CD4-positive, alpha-beta T cell treated with Interleukin-4 for 4 hours (primary cell): ENCODE measurements at regions not wholly inside any gene's neighbourhood (a gene's known extent, or its start where the extent isn't known, plus 50 kb on each side); places are given as distances from the start of the nearest gene placed in this dataset.

Source experiments
- DNase-seq: peaks from one replicate; pipeline ENCODE4 v3.0.0-alpha.2; 2020

DNA sequence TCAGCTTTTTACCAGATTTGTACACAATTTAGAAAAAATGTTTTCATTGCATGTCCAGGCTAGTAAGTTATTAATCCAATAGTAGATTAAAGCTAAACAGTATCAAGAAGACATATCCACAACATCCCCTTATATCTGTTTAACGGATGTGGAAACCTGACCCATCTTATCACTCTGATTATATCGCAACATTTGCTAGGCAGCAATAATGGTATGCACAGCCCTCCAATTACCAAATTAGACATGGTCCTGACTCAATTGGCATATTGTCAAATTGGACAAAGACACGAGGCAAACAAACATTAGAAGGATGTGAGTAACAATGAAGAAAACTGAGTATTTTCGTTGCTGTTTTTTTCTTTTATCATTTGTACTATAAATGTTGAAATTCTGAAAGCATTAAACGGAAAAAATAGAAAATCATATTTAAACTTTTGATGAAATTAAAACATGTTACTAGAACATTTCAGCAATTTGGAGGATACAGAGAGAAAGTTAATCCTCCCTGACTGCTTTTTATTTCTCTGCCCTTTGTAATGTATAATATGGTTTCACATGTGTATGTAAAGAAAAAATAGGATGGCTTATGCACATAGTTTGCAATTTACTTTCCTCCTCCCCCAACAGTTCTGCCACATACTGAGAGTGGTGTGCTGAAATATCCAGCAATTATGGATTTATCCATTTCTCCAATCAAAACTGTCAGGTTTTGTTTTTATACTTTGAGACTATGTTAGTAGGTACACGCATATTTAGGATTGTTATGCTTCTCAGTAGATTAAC, 633.7 kb downstream of the ZIC1 start:
- DNase-seq = no peak

- DNase-seq = no peak
Observed at GRCh38 chr3:148044151-148044550, 635.0 kb downstream of the ZIC1 start.

DNA sequence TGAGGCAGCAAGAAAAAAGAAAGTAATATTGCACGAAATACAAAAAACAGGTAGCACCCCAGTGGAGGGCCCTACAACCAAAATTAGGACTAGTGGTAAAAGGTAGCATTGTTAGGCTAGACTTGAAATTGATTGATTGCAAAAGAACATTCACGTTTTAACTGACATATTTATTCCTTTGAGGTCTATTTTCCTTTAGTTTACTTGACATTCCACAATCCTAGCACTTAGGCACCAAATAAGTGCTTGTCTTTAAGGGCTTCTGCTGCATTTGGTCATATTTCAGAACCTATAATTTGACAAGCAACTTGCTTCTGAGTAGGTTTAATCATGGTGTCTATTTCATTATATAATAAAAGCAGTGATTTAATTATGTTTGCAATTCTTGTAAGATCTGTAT, 642.7 kb upstream of the AGTR1 start:
- DNase-seq = no peak

- no peak for DNase-seq
Observed at GRCh38 chr3:148062590-148062989, 635.1 kb upstream of the AGTR1 start.

DNA sequence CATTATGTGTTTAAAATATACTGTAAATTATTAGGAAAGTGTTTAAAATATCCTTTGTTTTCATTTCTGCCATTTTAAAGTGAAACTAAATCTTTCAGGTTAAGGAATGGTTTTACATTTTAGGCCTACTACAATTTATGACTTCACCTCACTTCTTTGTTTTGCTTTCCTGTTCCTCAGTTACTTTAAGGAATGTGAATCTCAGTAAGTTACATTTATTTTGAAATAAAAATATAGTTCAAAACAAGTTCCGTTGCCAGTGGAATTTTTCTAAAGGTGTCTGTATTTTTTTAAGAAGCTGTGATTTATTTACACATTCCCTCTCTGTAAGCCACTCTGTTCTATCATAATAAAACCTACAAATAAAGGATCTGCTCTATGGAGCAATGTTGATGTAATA, 630.9 kb upstream of the AGTR1 start:
- DNase-seq = no peak

GRCh38 chr3:148068466-148068865, 629.2 kb upstream of the AGTR1 start:
- no peak for DNase-seq

- DNase-seq = no peak
Observed at GRCh38 chr3:148070041-148070440, 627.7 kb upstream of the AGTR1 start.

- no peak for DNase-seq
Observed at GRCh38 chr3:148073721-148074456, 623.8 kb upstream of the AGTR1 start.

DNA sequence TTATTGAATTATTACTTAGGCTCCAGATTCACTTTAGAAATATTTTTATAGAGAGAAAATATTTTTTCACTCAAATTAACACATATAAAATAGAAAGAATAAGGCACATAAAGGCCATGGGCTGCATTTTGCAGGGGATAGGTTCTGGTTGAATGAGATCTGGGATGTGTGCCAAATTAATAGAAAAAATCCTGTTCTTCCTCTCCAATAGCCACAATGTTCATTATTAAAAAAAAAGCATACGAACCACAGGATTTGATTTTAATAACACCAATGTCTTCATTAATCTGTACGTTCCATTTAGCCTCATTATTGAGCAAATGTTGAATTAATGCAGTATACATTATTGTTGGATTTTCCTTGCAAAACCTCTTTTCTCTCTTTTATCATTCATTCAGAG, 622.8 kb upstream of the AGTR1 start:
- DNase-seq = no peak

- DNase-seq = no peak
Observed at GRCh38 chr3:148075771-148076716, 621.7 kb upstream of the AGTR1 start.

DNA sequence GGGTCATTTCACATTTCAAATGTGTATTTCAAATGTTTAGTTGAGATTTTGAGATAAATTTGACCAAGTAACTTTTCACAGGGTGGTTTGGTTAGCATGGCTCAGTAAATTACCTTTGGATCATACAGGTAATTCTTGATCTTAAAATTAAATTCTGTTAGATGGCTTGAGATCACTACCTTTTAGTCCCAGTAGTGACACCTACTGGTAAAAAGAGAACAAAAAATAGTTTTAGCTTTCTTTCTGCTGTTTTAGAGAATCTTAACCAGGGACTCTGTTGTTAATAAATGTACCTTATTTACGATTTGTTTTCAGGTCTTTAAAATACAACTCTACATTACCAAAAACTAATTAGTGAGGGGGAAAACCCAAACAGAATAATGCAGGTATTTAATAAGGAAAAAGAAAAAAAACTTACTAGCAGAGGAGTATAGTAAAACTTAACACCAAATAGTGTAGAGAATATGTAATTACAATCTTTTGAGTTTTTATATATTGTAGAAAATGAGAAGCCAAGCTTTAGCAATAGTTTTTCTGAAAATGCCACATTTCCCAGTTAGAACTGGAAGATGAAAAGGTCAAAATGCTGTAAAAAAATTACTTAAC, 620.3 kb upstream of the AGTR1 start:
- DNase-seq = no peak

DNA sequence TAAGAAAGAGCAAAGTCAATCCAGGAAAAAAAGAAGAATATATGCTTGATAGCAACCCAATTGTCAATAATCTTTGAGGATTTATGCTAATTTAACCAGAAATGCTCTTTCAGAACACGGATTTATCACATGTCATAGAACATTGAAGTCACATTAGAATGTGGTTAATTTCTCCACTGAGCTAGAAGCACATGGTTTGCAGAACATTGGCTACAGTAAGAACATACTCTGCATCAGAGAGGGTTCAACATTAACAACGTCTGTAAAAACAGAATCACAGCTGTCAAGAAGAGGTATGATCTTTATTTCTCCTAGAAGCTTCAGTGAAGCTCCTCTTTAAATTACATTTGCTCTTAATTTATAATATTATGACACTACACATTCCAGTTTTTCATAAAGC, 619.7 kb upstream of the AGTR1 start:
- no peak for DNase-seq

DNA sequence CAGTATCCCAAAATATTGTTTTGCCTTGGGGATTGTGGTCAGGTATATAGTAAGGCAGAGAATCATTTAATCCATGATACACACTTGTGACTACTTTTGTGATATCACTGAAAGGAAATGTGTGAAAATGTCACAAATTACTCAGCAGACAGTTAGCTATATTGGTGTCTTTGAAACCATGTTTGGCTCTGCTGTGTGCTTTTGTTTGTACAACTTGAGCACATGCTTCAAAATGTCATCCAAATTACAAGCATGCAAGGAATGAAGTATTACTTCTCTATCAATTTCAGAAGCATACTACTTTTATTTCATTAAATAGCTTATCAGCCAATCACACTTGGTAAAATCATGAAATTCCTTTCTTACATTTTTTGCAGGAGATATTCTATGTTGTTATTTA, 619.0 kb upstream of the AGTR1 start:
- DNase-seq = no peak

GRCh38 chr3:148079370-148079769, 618.3 kb upstream of the AGTR1 start:
- no peak for DNase-seq

- DNase-seq = no peak
Observed at GRCh38 chr3:148081926-148082325, 615.8 kb upstream of the AGTR1 start.

GRCh38 chr3:148082506-148083280, 615.0 kb upstream of the AGTR1 start:
- DNase-seq = no peak

GRCh38 chr3:148083526-148084182, 614.0 kb upstream of the AGTR1 start:
- no peak for DNase-seq

- DNase-seq = no peak
Observed at GRCh38 chr3:148084931-148085330, 612.8 kb upstream of the AGTR1 start.

DNA sequence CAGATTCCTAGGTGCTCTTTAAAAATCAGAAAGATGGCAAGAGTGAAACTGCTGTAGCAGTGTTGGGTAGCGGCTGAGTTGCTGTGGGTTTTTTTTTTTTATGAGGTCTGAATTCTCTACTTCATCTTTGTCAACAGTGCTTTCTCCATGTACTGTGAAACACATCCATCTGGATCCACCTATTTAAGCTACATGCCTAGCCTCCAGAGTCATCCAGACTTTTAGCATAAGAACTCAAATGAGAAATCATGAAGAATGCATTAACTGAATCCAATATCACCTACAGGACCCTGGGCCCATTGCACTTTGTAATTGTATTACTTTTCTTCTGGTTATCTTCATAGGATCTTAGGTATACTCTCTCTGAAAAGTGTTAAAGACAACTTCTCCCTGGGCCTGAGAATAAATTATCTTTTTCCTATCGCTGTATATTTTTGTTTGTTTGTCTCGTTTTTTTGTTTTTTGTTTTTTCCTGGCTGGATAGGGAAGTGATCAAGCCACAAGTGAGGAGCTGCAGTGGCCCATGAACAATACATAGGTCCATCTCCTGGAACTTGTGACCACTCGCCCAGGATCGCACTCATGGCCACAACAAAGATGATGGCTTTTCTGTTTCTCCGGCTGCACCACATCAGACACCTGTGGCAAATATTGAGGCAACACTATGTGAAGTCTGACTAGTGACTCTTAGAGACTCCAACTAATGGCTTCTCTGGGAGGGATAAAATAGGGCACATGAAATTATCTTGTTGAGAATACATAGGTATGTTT, 609.9 kb upstream of the AGTR1 start:
- no peak for DNase-seq

GRCh38 chr3:148089171-148089570, 608.5 kb upstream of the AGTR1 start:
- no peak for DNase-seq

DNA sequence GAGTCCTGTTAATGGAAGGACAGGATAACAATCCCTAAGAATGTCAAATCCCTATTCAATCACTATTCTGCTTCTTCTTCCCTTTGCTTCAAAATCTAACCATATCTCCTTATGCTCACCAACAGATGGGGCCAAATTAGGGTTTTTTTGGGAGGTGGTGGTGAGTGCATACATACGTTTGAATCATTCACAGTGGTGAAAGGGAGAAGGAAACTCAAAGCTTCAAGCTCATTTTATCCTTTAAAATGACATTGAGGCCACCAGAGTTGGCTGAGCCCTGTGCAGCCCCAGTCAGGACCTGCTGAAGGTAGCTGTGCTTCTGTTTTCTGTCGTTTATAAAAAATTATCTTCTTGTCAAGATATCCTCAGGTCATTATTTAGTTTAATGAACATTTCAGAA, 607.5 kb upstream of the AGTR1 start:
- no peak for DNase-seq
